Hematopoietic multipotent progenitor cell (in vitro differentiated cells): ENCODE measurements at regions not wholly inside any gene's neighbourhood (a gene's known extent, or its start where the extent isn't known, plus 50 kb on each side); places are given as distances from the start of the nearest gene placed in this dataset.
A peak's percentile ranks its signal among the peaks of the same experiment; 100 is the strongest.

Experiments
- DNase-seq, 3 donors: peaks; one replicate each; pipeline ENCODE4 v3.0.0-alpha.2; 2011 to 2015; ENCODE audit warnings: low read depth in 2 of 3, low spot score in 2 of 3

DNA sequence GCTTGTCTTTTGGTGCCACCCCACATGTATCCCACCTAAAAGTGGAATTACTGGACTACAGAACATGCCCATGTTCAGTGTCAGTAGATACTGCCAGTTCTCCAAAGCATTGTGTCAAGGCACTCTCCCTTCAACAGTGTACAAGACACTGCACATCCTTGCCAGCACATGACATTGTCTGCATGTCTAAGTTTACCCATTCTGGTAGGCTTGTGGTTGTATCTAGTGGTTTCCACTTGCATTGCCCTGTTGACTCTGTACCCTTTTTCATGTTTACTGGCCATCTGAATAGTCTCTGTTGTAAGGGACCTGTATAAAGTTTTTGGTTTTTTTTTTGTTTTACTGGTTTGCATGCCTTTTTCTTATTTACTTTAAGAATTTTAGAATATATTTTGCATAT, 222.4 kb upstream of the CNR1 start:
- DNase-seq, result no peak

GRCh38 chr6:88386167-88386566, 220.0 kb upstream of the CNR1 start:
- DNase-seq, result no peak

DNA sequence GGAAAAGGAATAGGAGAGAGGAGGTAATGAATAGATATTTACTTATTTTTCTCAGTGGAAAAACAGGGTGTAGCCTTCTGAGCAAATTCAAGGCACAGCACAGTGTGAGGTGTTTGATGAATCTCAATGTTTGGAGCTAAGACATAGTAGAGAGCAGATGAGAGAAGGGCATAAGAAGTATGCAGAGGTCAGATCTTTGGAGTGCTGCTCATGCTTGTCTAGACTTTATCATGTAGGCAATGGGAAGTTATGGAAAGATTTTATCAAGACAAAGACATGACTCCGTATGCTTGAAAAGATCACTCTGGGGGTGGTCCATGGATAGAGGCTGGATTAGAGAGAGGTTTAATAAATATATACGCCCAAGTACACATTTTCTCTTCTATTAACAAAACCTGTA, 217.0 kb upstream of the CNR1 start:
- no peak for DNase-seq

DNA sequence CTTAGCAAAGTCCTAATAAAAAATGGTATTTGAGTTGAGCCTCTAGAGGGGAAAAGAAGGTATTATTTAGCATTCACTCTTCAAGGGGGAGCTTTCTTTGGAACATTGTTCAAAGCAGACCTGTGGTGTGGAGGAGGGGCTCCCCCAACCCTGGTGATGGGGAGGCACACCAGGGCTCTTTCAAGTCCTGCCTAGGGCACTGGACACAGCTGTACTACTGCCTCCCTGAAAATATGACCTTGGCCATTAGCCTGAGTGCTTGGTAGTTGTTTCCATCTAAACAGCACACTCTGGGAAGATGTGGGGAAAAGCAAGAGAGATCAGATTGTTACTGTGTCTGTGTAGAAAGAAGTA, 215.1 kb upstream of the CNR1 start:
- DNase-seq, result no peak

GRCh38 chr6:88380618-88381288, 214.6 kb upstream of the CNR1 start:
- no peak for DNase-seq

- peak in 2 of 3 donors; percentile 28 to 32 for DNase-seq
These were observed 213.9 kb upstream of the CNR1 start for GRCh38 chr6:88380083-88380482.

DNA sequence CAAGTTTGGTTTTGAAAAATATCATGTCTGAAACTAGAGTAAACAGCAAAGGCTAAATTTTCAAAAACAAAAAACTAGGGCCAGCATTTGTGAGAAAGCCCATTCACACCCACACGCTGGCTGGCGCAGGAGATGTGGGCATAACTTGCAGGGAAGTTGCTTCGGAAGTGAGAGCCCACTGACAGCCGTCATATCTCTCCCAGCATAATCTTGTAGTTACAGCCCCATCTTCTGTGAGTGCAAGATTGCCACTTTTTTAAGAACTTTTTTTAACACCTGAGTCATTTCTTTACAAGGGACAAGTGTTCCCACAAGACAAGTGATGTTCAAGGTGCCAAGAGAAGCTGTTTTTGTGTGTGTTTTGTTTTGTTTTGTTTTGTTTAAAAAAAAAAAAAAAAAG, 212.5 kb upstream of the CNR1 start:
- DNase-seq, result no peak

- DNase-seq, result no peak
These were observed 211.9 kb upstream of the CNR1 start for GRCh38 chr6:88377976-88378568.

GRCh38 chr6:88376768-88377387, 210.7 kb upstream of the CNR1 start:
- DNase-seq, result no peak

- no peak for DNase-seq
These were observed 210.1 kb upstream of the CNR1 start for GRCh38 chr6:88376197-88376596.

DNA sequence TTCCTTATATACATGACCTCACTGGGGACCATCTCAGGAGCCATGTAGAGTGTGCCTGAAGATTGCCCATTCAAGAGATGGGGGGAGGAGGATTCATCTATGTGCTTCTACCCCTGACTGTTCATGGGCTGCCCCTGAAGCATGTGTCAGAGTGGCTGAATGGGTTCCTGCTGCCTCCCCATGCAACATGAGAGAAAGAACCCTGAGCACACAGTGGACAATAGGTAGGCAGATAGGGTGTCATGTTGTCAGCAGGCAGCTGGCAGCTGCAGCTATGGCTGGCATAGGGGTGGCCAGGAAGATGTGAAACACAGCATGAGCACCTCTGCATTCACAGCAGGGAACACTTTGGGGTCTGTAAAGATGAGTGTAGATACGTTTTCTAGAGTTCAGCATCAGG, 208.4 kb upstream of the CNR1 start:
- DNase-seq, result no peak

DNA sequence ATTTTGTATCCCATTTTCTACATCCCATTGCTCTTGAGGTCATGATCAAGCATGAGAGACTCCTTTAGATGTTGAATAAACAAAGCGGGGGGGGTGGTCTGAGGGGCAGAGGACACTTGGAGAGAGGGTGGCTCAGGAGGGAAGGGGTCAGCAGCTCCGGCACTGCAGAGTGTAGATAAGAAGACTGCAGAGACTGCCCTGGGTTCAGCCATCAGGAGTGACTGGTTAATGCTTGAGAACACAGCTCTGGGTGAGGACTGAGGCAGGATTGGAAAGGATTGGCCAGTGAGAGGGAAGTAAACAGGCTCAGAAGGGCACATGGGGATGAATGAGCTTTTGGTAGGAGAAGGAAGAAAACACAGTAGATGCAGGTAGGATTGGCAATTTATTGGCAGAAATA, 205.3 kb upstream of the CNR1 start:
- no peak for DNase-seq

- DNase-seq, result no peak
These were observed 204.1 kb upstream of the CNR1 start for GRCh38 chr6:88370127-88370710.

DNA sequence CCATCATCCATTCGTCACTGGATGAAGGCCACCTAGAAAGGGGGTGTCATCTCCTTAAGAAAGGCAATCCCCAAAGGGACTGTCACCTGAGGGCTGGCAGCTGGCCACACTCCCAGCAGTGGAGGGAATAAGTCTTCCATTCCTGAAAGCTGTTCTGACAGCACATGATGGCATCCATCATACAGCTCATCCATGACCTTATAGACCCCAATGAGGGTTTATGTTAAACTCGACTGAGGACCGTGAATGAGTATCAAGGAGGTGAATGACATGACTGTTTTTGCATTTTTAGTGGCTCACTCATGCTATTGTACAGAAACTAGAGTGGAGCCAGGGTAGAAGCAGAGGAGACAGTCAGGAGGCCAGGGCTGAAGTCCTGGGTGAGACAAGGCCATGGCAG, 203.1 kb upstream of the CNR1 start:
- DNase-seq, result no peak

DNA sequence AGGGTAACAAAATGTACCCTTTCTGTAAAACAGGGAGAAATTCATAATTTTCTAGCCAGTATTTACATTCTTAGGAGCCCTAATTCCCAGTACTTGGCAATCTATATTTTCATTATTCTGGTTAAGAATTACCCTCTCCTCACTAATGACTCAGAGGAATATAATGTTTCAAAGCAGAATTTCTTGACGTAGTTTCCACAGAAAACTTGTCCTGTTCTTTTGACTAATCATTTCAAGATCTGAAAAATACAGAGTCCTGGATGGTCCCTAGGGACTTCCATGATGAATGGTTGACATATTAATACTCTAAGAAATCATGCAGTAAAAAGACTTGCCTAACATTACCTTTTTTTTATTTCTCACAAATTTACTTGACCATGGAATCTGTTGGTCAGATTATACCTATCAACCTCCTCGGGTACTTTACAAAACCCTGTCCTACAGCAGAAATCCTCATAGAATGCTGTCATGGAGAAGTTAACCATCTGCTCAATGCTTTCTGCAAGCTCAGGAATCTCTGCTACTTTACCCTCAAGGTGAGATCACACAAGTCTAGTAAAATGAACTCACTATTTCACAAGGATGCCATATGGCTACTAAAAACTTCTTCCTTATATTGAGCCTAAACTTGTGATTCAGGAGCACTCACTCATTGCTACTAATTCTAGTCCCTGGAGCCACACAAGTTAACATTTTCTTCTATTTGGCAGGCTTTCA, 202.1 kb upstream of the CNR1 start:
- DNase-seq, result no peak

DNA sequence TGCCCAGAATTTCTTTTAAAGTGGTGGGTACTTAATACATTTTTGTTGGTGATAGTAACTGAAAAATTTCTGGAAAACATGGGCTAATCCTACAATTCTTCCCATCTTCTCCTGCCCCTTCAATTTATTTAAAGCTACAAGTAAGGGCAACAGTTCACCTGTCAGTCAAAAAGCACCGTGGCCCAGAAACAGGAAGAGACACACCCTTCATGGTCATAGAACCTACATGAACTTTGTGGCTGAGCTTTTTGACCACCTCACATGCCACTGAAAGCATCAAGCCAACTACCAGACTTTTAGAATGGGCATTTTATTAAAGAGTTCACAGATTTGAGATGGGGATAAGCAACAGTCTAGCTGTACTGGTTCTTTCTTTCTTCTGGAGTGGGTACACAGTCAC, 201.1 kb upstream of the CNR1 start:
- DNase-seq, result no peak

- no peak for DNase-seq
These were observed 200.5 kb upstream of the CNR1 start for GRCh38 chr6:88366672-88367071.

GRCh38 chr6:88365656-88366055, 199.5 kb upstream of the CNR1 start:
- no peak for DNase-seq

DNA sequence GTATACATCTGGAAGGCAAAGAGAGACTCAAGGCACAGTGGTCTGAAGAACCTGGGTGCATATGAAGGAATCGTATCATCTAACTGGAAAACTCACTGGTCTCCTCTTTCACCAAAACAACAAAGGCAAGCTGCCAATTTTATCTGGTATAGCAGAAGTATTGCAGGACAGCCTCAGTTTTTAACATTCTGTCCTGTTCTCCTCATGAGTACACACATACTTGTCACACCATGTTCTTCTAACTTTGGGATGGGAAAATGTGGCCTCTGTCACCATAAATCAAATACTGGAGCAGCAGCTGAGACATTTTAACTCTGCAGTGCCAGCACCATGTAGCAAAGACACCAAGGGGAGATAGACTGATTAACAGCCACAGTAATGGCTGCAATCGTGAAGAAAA, 199.1 kb upstream of the CNR1 start:
- DNase-seq, result no peak

DNA sequence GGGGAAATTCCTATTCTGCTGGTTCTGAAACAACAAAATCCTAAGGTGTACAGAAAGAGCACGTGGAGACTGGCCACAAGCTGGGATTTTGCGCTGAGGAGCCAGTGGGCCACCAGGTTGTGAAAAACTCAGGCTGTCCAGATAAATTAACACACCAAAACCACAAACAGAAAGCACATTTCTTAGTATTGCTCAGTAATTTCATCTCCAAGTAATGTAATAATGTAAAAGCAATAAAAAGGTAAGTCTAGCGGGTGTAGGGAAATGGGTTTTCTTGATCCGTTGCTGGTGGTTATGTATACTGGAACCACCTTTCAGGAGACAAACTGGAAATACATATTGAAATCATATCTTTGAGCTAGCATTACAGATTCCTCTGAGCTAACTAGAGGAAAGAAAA, 195.6 kb upstream of the CNR1 start:
- DNase-seq, result no peak

DNA sequence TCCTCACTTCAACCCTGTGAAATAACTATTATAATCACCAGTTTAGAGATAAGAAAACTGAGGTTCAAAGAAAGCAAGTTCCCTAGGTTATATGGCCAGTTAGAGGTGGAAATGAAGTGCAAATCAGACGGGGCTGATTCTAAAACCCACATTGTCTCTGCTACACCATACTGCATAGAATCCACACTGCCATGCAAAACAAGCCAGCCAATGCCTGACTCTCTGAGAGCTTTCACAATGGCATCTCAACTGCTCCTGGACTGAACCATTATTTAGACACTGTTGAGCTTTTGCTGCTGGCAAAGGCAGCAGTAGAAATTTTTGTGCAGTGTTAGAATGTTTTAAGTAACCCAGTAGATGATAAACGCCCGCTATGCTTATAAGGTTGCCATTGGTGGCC, 195.2 kb upstream of the CNR1 start:
- DNase-seq, result no peak
